Gastrocnemius medialis (tissue), 4 donors: ENCODE measurements at regions not wholly inside any gene's neighbourhood (a gene's known extent, or its start where the extent isn't known, plus 50 kb on each side); places are given as distances from the start of the nearest gene placed in this dataset.

Experiments
- POLR2A ChIP-seq, 2 donors: fragments of 450-650 bp; IDR thresholded peaks; one replicate each; pipeline ENCODE4 v1.6.1; 2017; ENCODE audit warnings: antibody characterized with exemption in 2 of 2, mild to moderate bottlenecking in 2 of 2, moderate library complexity in 2 of 2
- TF ChIP-seq, protein P1 (sequence below), 5 experiments: fragments of 450-650 bp in 3 of 5; fragments of 200-600 bp in 2 of 5; sonication (generic) in 2 of 5; IDR thresholded peaks in 4 of 5; conservative IDR thresholded peaks in 1 of 5; 1 replicate in 4 of 5; 2 replicates in 1 of 5; pipeline ENCODE4 v1.5.1; 2016 to 2019; ENCODE audit warnings: antibody characterized with exemption in 5 of 5, mild to moderate bottlenecking in 3 of 5, moderate library complexity in 3 of 5

- TF ChIP-seq POLR2A (IDR thresholded peaks at IDR 0.05) = no peak
- TF ChIP-seq, protein P1, sequence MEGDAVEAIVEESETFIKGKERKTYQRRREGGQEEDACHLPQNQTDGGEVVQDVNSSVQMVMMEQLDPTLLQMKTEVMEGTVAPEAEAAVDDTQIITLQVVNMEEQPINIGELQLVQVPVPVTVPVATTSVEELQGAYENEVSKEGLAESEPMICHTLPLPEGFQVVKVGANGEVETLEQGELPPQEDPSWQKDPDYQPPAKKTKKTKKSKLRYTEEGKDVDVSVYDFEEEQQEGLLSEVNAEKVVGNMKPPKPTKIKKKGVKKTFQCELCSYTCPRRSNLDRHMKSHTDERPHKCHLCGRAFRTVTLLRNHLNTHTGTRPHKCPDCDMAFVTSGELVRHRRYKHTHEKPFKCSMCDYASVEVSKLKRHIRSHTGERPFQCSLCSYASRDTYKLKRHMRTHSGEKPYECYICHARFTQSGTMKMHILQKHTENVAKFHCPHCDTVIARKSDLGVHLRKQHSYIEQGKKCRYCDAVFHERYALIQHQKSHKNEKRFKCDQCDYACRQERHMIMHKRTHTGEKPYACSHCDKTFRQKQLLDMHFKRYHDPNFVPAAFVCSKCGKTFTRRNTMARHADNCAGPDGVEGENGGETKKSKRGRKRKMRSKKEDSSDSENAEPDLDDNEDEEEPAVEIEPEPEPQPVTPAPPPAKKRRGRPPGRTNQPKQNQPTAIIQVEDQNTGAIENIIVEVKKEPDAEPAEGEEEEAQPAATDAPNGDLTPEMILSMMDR (IDR thresholded peaks at IDR 0.05 in 4 of 5, conservative IDR thresholded peaks at IDR 0.05 in 1 of 5) = no peak
These were observed 70.3 kb upstream of the MBIP start for GRCh38 chr14:36390718-36391117.
